IMR-90 (cell line): ENCODE measurements at regions not wholly inside any gene's neighbourhood (a gene's known extent, or its start where the extent isn't known, plus 50 kb on each side); places are given as distances from the start of the nearest gene placed in this dataset.

Experiments used
- ATAC-seq: fragments of 200-7000 bp; cut with Tn5 transposase; 2 replicates; pipeline ENCODE4 v1.9.1; 2020; ENCODE audit warnings: low read depth, mild to moderate bottlenecking, moderate library complexity
- BruUV-seq: library from RNA; stranded (reverse); fragments of 400-500 nt; replicated peaks from 2 replicates; lab custom pipeline; 2021; lab: Mats Ljungman, UMichigan
- CTCF ChIA-PET: fragments of 300-600 bp; formaldehyde crosslinking; extraction: SDS; loops from one replicate; lab custom pipeline; 2021; ENCODE audit warnings: antibody characterized with exemption; lab: Yijun Ruan, JAX
- POLR2A ChIA-PET: fragments of 300-600 bp; sonication (Branson Sonifier 250); formaldehyde crosslinking; loops from one replicate; lab custom pipeline; 2022; ENCODE audit warnings: antibody characterized with exemption; ENCODE audit not compliant: unreplicated experiment; lab: Charles Lee
- DNase-seq: peaks from one replicate; pipeline ENCODE4 v3.0.0; 2013
- H2AFZ ChIP-seq: replicated peaks from 2 replicates; pipeline ENCODE3; 2013; ENCODE audit warnings: low read length, mild to moderate bottlenecking; ENCODE audit not compliant: poor library complexity
- H2AK5ac ChIP-seq: 2 replicates; pipeline ENCODE4 v1.6.1; 2013; ENCODE audit warnings: low read depth, low read length, inconsistent platforms
- H2AK9ac ChIP-seq: replicated peaks from 2 replicates; pipeline ENCODE3; 2013; ENCODE audit warnings: mild to moderate bottlenecking, low read depth, low read length, moderate library complexity; ENCODE audit not compliant: poor library complexity
- H2BK120ac ChIP-seq: 2 replicates; pipeline ENCODE4 v1.6.1; 2013; ENCODE audit warnings: low read depth, low read length, inconsistent platforms
- H2BK15ac ChIP-seq: 3 replicates; pipeline ENCODE4 v1.6.1; 2013; ENCODE audit warnings: low read depth, low read length, inconsistent platforms
- H2BK20ac ChIP-seq: 2 replicates; pipeline ENCODE4 v1.6.1; 2013; ENCODE audit warnings: low read depth, mild to moderate bottlenecking, inconsistent platforms, low read length, moderate library complexity
- H2BK5ac ChIP-seq: 2 replicates; pipeline ENCODE4 v1.6.1; 2013; ENCODE audit warnings: mild to moderate bottlenecking, low read depth, low read length, inconsistent platforms; ENCODE audit not compliant: poor library complexity, severe bottlenecking
- H3K14ac ChIP-seq: replicated peaks from 2 replicates; pipeline ENCODE4 v1.6.1; 2013; ENCODE audit warnings: low read depth, low read length, inconsistent platforms
- H3K18ac ChIP-seq: 2 replicates; pipeline ENCODE4 v1.6.1; 2013; ENCODE audit warnings: low read depth, low read length, control low read depth
- H3K23ac ChIP-seq: 2 replicates; pipeline ENCODE4 v1.6.1; 2013; ENCODE audit warnings: low read depth, low read length, inconsistent platforms
- H3K27ac ChIP-seq: 2 replicates; pipeline ENCODE4 v1.5.1; 2013; ENCODE audit warnings: mild to moderate bottlenecking, control low read depth, low read length; ENCODE audit not compliant: insufficient read depth
- H3K27me3 ChIP-seq: 2 replicates; pipeline ENCODE4 v1.6.1; 2013; ENCODE audit warnings: low read length; ENCODE audit not compliant: control insufficient read depth, insufficient read depth
- H3K36me3 ChIP-seq: 2 replicates; pipeline ENCODE4 v1.6.1; 2013; ENCODE audit warnings: low read length, mixed read lengths; ENCODE audit not compliant: control insufficient read depth, insufficient read depth
- H3K4ac ChIP-seq: 2 replicates; pipeline ENCODE4 v1.6.1; 2013; ENCODE audit warnings: low read depth, low read length, inconsistent platforms
- H3K4me1 ChIP-seq: 2 replicates; pipeline ENCODE4 v1.6.1; 2013; ENCODE audit warnings: low read length, mixed read lengths; ENCODE audit not compliant: control insufficient read depth, insufficient read depth
- H3K4me2 ChIP-seq: 2 replicates; pipeline ENCODE4 v1.6.1; 2013; ENCODE audit warnings: low read depth, mild to moderate bottlenecking, control low read depth, low read length, moderate library complexity
- H3K4me3 ChIP-seq: 2 replicates; pipeline ENCODE4 v1.5.1; 2013; ENCODE audit warnings: low read depth, mild to moderate bottlenecking, control low read depth, low read length, moderate library complexity; ENCODE audit not compliant: insufficient read depth
- H3K56ac ChIP-seq: 2 replicates; pipeline ENCODE4 v1.6.1; 2013; ENCODE audit warnings: low read length, inconsistent platforms; ENCODE audit not compliant: insufficient read depth; ENCODE audit errors: extremely low read depth
- H3K79me1 ChIP-seq, 2 experiments: 2 replicates each; pipeline ENCODE4 v1.6.1; 2013; ENCODE audit warnings: low read length in 2 of 2, inconsistent platforms in 1 of 2, low read depth in 1 of 2
- H3K9ac ChIP-seq: 2 replicates; pipeline ENCODE4 v1.6.1; 2013; ENCODE audit warnings: low read depth, low read length, control low read depth
- H3K9me1 ChIP-seq: 2 replicates; pipeline ENCODE4 v1.6.1; 2013; ENCODE audit warnings: low read length, inconsistent platforms; ENCODE audit not compliant: insufficient read depth
- H3K9me3 ChIP-seq: 2 replicates; pipeline ENCODE4 v1.6.1; 2013; ENCODE audit warnings: low read length; ENCODE audit not compliant: control insufficient read depth, insufficient read depth
- H4K20me1 ChIP-seq: 2 replicates; pipeline ENCODE4 v1.6.1; 2013; ENCODE audit warnings: low read length, inconsistent platforms; ENCODE audit not compliant: insufficient read depth
- H4K5ac ChIP-seq: 2 replicates; pipeline ENCODE4 v1.6.1; 2013; ENCODE audit warnings: mild to moderate bottlenecking, low read depth, low read length, control low read depth
- H4K8ac ChIP-seq, 2 experiments: 2 replicates each; pipeline ENCODE4 v1.6.1; 2013; ENCODE audit warnings: low read depth in 2 of 2, low read length in 2 of 2, control low read depth in 1 of 2, inconsistent platforms in 1 of 2
- H4K91ac ChIP-seq: 2 replicates; pipeline ENCODE4 v1.6.1; 2013; ENCODE audit warnings: low read depth, low read length, inconsistent platforms; ENCODE audit not compliant: insufficient read depth
- CEBPB ChIP-seq: IDR thresholded peaks from 2 replicates; pipeline ENCODE4 v1.6.1; 2012; ENCODE audit warnings: low read depth, low read length, improper control_type of control experiment
- MAZ ChIP-seq: IDR thresholded peaks from 2 replicates; pipeline ENCODE4 v1.6.1; 2012; ENCODE audit warnings: low read depth, mild to moderate bottlenecking, low read length, improper control_type of control experiment, moderate library complexity, borderline replicate concordance
- NFE2L2 ChIP-seq: fragments of 150-350 bp; IDR thresholded peaks from 2 replicates; pipeline ENCODE4 v1.6.1; 2016; ENCODE audit warnings: low read depth, mild to moderate bottlenecking, low read length
- POLR2A ChIP-seq: IDR thresholded peaks from 2 replicates; pipeline ENCODE4 v1.6.1; 2012; ENCODE audit warnings: mild to moderate bottlenecking, low read depth, low read length
- RCOR1 ChIP-seq: IDR thresholded peaks from 2 replicates; pipeline ENCODE4 v1.6.1; 2012; ENCODE audit warnings: mild to moderate bottlenecking, low read length, improper control_type of control experiment; ENCODE audit not compliant: insufficient replicate concordance
- dilution Hi-C: fragments of 300-500 bp; cut with HindIII; formaldehyde crosslinking; loops from one replicate; pipeline ENCODE4 v1.14.3; 2018; ENCODE audit warnings: low sequenced_read_pairs; ENCODE audit not compliant: unreplicated experiment
- in situ Hi-C: fragments of 300-500 bp; cut with MboI; formaldehyde crosslinking; loops from 3 replicates; pipeline ENCODE4 v1.14.3; 2019; ENCODE audit warnings: low sequenced_read_pairs, inconsistent platforms, mixed read lengths
- intact Hi-C: fragments of 100-400 bp; cut with micrococcal nuclease; formaldehyde crosslinking; loops from 2 replicates; pipeline ENCODE4 v1.10.0; 2022
- TF ChIP-seq, protein P1 (sequence below): fragments of 150-350 bp; IDR thresholded peaks from 2 replicates; pipeline ENCODE4 v1.6.1; 2017; ENCODE audit warnings: mild to moderate bottlenecking, antibody characterized with exemption, low read length, low read depth

GRCh38 chr6:86832686-86833085 lies 104.6 kb upstream of the HTR1E start:
- in situ Hi-C loops = no loop called here
- no peak overlapping the region for H3K56ac ChIP-seq
- BruUV-seq = no TSS peak

More at GRCh38 chr6:86832686-86833085, 104.6 kb upstream of the HTR1E start:
- TF ChIP-seq, protein P1, sequence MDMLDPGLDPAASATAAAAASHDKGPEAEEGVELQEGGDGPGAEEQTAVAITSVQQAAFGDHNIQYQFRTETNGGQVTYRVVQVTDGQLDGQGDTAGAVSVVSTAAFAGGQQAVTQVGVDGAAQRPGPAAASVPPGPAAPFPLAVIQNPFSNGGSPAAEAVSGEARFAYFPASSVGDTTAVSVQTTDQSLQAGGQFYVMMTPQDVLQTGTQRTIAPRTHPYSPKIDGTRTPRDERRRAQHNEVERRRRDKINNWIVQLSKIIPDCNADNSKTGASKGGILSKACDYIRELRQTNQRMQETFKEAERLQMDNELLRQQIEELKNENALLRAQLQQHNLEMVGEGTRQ = no peak
- TF ChIP-seq POLR2A (no peak), NFE2L2 (no peak), RCOR1 (no peak), CEBPB (no peak), MAZ (no peak)
- H2AFZ ChIP-seq = no peak overlapping the region
- no peak overlapping the region for H2BK5ac ChIP-seq
- no peaks in the 10 kb centered on the region for H4K20me1 ChIP-seq
- H3K9ac ChIP-seq = no peak overlapping the region
- H3K36me3 ChIP-seq = no peaks in the 10 kb centered on the region
- no peak overlapping the region for H2AK9ac ChIP-seq
- intact Hi-C loops = no loop called here
- H4K8ac ChIP-seq = no peak overlapping the region
- ChIA-PET POLR2A (no interaction called here), CTCF (no interaction called here)
- no peak overlapping the region for H3K4ac ChIP-seq
- H2BK20ac ChIP-seq = no peak overlapping the region
- no peak overlapping the region for H2BK15ac ChIP-seq
- no peaks in the 10 kb centered on the region for H3K27me3 ChIP-seq
- H4K5ac ChIP-seq = no peak overlapping the region
- dilution Hi-C loops = no loop called here
- no peaks in the 10 kb centered on the region for H3K9me1 ChIP-seq
- no peak overlapping the region for H2AK5ac ChIP-seq
- ATAC-seq (no peak), DNase-seq (no peak)
- H3K4me2 ChIP-seq = no peak overlapping the region
- peaks cover 4% of the 10 kb centered on the region; the same call in 1 of the 2 replicates for H3K9me3 ChIP-seq
- H3K4me3 ChIP-seq = no peak overlapping the region
- H3K18ac ChIP-seq = no peak overlapping the region
- H4K91ac ChIP-seq = no peak overlapping the region
- no peak overlapping the region for H3K14ac ChIP-seq
- H3K79me1 ChIP-seq = no peaks in the 10 kb centered on the region
- no peak overlapping the region for H2BK120ac ChIP-seq
- H3K27ac ChIP-seq = no peak overlapping the region
- H3K4me1 ChIP-seq = no peaks in the 10 kb centered on the region
- H3K23ac ChIP-seq = no peak overlapping the region
